Endothelial cell of umbilical vein (primary cell): ENCODE measurements at regions not wholly inside any gene's neighbourhood (a gene's known extent, or its start where the extent isn't known, plus 50 kb on each side); places are given as distances from the start of the nearest gene placed in this dataset.

Experiments used
- BruUV-seq: library from RNA; stranded (reverse); fragments of 400-500 nt; replicated peaks from 2 replicates; lab custom pipeline; 2021; lab: Mats Ljungman, UMichigan
- CTCF ChIA-PET: fragments of 300-600, 350-600 bp; sonication (Branson Sonifier 250); formaldehyde crosslinking; loops from one replicate; lab custom pipeline; 2021; ENCODE audit warnings: antibody characterized with exemption, inconsistent platforms; lab: Charles Lee
- POLR2A ChIA-PET: fragments of 300-600, 350-600 bp; sonication (Branson Sonifier 250); formaldehyde crosslinking; loops from one replicate; lab custom pipeline; 2021; ENCODE audit warnings: antibody characterized with exemption, inconsistent platforms; lab: Charles Lee
- DNase-seq: peaks from one replicate; pipeline ENCODE4 v3.0.0-alpha.2; 2011; ENCODE audit warnings: low read depth, low spot score
- FAIRE-seq: peaks from 2 replicates; lab custom pipeline; 2011; peaks lifted over from hg19 to GRCh38; lab: Jason Lieb, UNC
- H2AFZ ChIP-seq: 2 replicates; pipeline ENCODE4 v1.6.0; 2012; ENCODE audit warnings: low read depth, low read length, control low read depth, inconsistent platforms
- H3K27ac ChIP-seq: 2 replicates; pipeline ENCODE4 v1.5.1; 2011; ENCODE audit warnings: low read depth, mild to moderate bottlenecking, control low read depth, low read length, moderate library complexity; ENCODE audit not compliant: insufficient read depth
- H3K27me3 ChIP-seq, 2 experiments: 2 replicates each; pipeline versions ENCODE4 v1.6.0 to v1.6.1; 2011; ENCODE audit warnings: low read length in 2 of 2, mixed read lengths in 1 of 2; ENCODE audit not compliant: control insufficient read depth in 2 of 2, insufficient read depth in 2 of 2
- H3K36me3 ChIP-seq, 2 experiments: 2 replicates in 1 of 2; 3 replicates in 1 of 2; pipeline ENCODE4 v1.5.1; 2011; ENCODE audit warnings: low read length in 2 of 2, mild to moderate bottlenecking in 1 of 2, moderate library complexity in 1 of 2; ENCODE audit not compliant: control insufficient read depth in 2 of 2, insufficient read depth in 2 of 2; ENCODE audit errors: extremely low read depth in 1 of 2
- H3K4me1 ChIP-seq: 3 replicates; pipeline ENCODE4 v1.5.1; 2011; ENCODE audit warnings: mild to moderate bottlenecking, low read length; ENCODE audit not compliant: control insufficient read depth, insufficient read depth; ENCODE audit errors: extremely low read depth
- H3K4me2 ChIP-seq: 2 replicates; pipeline ENCODE4 v1.6.1; 2011; ENCODE audit warnings: low read length, control low read depth, mixed read lengths; ENCODE audit not compliant: insufficient read depth
- H3K4me3 ChIP-seq, 3 experiments: fragments of 200-600 bp in 1 of 3; sonication (generic), shearing (Covaris generic) in 1 of 3; replicated peaks in 1 of 3; 2 replicates each; pipeline ENCODE4 v1.5.1; 2011 to 2016; ENCODE audit warnings: control low read depth in 3 of 3, low read length in 3 of 3, mild to moderate bottlenecking in 2 of 3, inconsistent platforms in 1 of 3, low read depth in 1 of 3, moderate library complexity in 1 of 3; ENCODE audit not compliant: insufficient read depth in 1 of 3
- H3K79me2 ChIP-seq: 2 replicates; pipeline ENCODE4 v1.6.0; 2012; ENCODE audit warnings: low read length, inconsistent platforms; ENCODE audit not compliant: control insufficient read depth, insufficient read depth
- H3K9ac ChIP-seq: replicated peaks from 2 replicates; pipeline ENCODE3; 2011; ENCODE audit warnings: low read length, control low read depth; ENCODE audit not compliant: insufficient read depth; ENCODE audit errors: extremely low read depth
- H3K9me1 ChIP-seq: replicated peaks from 3 replicates; pipeline ENCODE4 v1.6.0; 2011; ENCODE audit warnings: mild to moderate bottlenecking, low read length; ENCODE audit not compliant: control insufficient read depth, insufficient read depth; ENCODE audit errors: extremely low read depth
- H3K9me3 ChIP-seq: replicated peaks from 2 replicates; pipeline ENCODE4 v1.5.1; 2012; ENCODE audit warnings: low read length, inconsistent platforms; ENCODE audit not compliant: control insufficient read depth, insufficient read depth
- H4K20me1 ChIP-seq: replicated peaks from 2 replicates; pipeline ENCODE3; 2011; ENCODE audit warnings: mild to moderate bottlenecking, low read length; ENCODE audit not compliant: control insufficient read depth, insufficient read depth; ENCODE audit errors: extremely low read depth
- CTCF ChIP-seq, 2 donors: IDR thresholded peaks; 1 replicate in 1 of 2; 2 replicates in 1 of 2; pipeline ENCODE4 v1.5.1; 2011; ENCODE audit warnings: low read length in 2 of 2, mild to moderate bottlenecking in 2 of 2, moderate library complexity in 2 of 2, control low read depth in 1 of 2, inconsistent platforms in 1 of 2, low read depth in 1 of 2; ENCODE audit not compliant: insufficient read depth in 1 of 2; ENCODE audit errors: extremely low read depth in 1 of 2
- EZH2 ChIP-seq: IDR thresholded peaks from 2 replicates; pipeline ENCODE4 v1.6.1; 2012; ENCODE audit warnings: borderline replicate concordance, low read depth, mild to moderate bottlenecking, moderate library complexity, low read length, inconsistent platforms; ENCODE audit not compliant: severe bottlenecking
- FOS ChIP-seq: IDR thresholded peaks from 2 replicates; pipeline ENCODE4 v1.6.1; 2011; ENCODE audit warnings: mild to moderate bottlenecking, low read length, moderate library complexity, borderline replicate concordance; ENCODE audit not compliant: insufficient read depth
- GATA2 ChIP-seq: IDR thresholded peaks from 2 replicates; pipeline ENCODE4 v1.7.0; 2011; ENCODE audit warnings: low read depth, mild to moderate bottlenecking, moderate library complexity, mixed read lengths, low read length; ENCODE audit not compliant: insufficient read length, insufficient read depth
- JUN ChIP-seq: IDR thresholded peaks from 2 replicates; pipeline ENCODE4 v1.6.1; 2011; ENCODE audit warnings: borderline replicate concordance, low read depth; ENCODE audit not compliant: insufficient read length, insufficient read depth
- MAX ChIP-seq: IDR thresholded peaks from 2 replicates; pipeline ENCODE4 v1.6.1; 2011; ENCODE audit not compliant: insufficient read depth, insufficient read length
- MYC ChIP-seq: IDR thresholded peaks from one replicate; pipeline ENCODE4 v1.6.1; 2011; ENCODE audit warnings: mild to moderate bottlenecking, low read depth, low read length
- POLR2A ChIP-seq: IDR thresholded peaks from 2 replicates; pipeline ENCODE4 v1.6.1; 2012; ENCODE audit warnings: low read depth, mild to moderate bottlenecking, control low read depth, low read length
- POLR2AphosphoS5 ChIP-seq: IDR thresholded peaks from 2 replicates; pipeline ENCODE4 v1.6.1; 2012; ENCODE audit warnings: low read depth, mild to moderate bottlenecking, control low read depth, low read length, moderate library complexity; ENCODE audit not compliant: insufficient read depth
- dilution Hi-C: fragments of 300-500 bp; cut with MboI; formaldehyde crosslinking; loops from one replicate; pipeline ENCODE4 v1.15.0; 2019; ENCODE audit warnings: low sequenced_read_pairs; ENCODE audit not compliant: extremely low pct_ligation_motif_present
- intact Hi-C: fragments of 100-400 bp; cut with micrococcal nuclease; formaldehyde crosslinking; loops from one replicate; pipeline ENCODE4 v1.10.0; 2022

- Histone ChIP-seq H3K9ac (no peak overlapping the region), H3K27ac (no peak overlapping the region), H2AFZ (no peak overlapping the region), H3K9me3 (no peaks in the 10 kb centered on the region), H3K9me1 (no peaks in the 10 kb centered on the region), H3K36me3 (no peaks in the 10 kb centered on the region), H3K4me1 (no peaks in the 10 kb centered on the region), H3K4me2 (no peak overlapping the region), H3K79me2 (no peaks in the 10 kb centered on the region), H3K27me3 (no peaks in the 10 kb centered on the region), H4K20me1 (no peaks in the 10 kb centered on the region), H3K4me3 (no peak overlapping the region)
- BruUV-seq: no TSS peak
- intact Hi-C loops: no loop called here
- TF ChIP-seq EZH2 (no peak), POLR2AphosphoS5 (no peak), MYC (no peak), GATA2 (no peak), JUN (no peak), CTCF (IDR thresholded peaks at IDR 0.05; ENCODE audit: extremely low read depth in 1 of 2, insufficient read depth in 1 of 2, low read depth in 1 of 2, low read length in 2 of 2) (no peak), POLR2A (no peak), FOS (no peak), MAX (no peak)
- FAIRE-seq (no peak), DNase-seq (no peak)
- dilution Hi-C loops: no loop called here
- ChIA-PET POLR2A (no interaction called here), CTCF (no interaction called here)
Observed at GRCh38 chr5:135700731-135701130, 121.9 kb upstream of the CXCL14 start.
